Nucleus accumbens (tissue), 56 donors: ENCODE measurements at regions not wholly inside any gene's neighbourhood (a gene's known extent, or its start where the extent isn't known, plus 50 kb on each side); places are given as distances from the start of the nearest gene placed in this dataset.
"Not testable (repeated sequence)": the region's sequence is repeated elsewhere in the genome, so short reads cannot be mapped to it uniquely, and the experiment has no call there.

Experiments
- DNase-seq, 56 donors: peaks; one replicate each; lab custom pipeline; 2025; lab: John Stamatoyannopoulos, UW

GRCh38 chr16:86945166-86945900, 367.0 kb downstream of the FOXL1 start:
- DNase-seq, result no peak

- DNase-seq, result no peak
Measured at GRCh38 chr16:86946396-86946795, 368.0 kb downstream of the FOXL1 start.

- no peak for DNase-seq
Measured at GRCh38 chr16:86946981-86947380, 368.6 kb downstream of the FOXL1 start.

GRCh38 chr16:86948046-86948445, 369.1 kb downstream of the C16orf95 start:
- no peak for DNase-seq

GRCh38 chr16:86949116-86949515, 368.1 kb downstream of the C16orf95 start:
- no peak for DNase-seq

GRCh38 chr16:86949630-86950029, 367.6 kb downstream of the C16orf95 start:
- no peak for DNase-seq

GRCh38 chr16:86951041-86951822, 366.0 kb downstream of the C16orf95 start:
- DNase-seq, result no peak

GRCh38 chr16:86951831-86952598, 365.2 kb downstream of the C16orf95 start:
- no peak for DNase-seq

- no peak for DNase-seq
Measured at GRCh38 chr16:86952769-86953168, 364.4 kb downstream of the C16orf95 start.

GRCh38 chr16:86953631-86954391, 363.4 kb downstream of the C16orf95 start:
- peak in 1 of 56 donors; percentile 2 for DNase-seq

GRCh38 chr16:86955136-86955855, 361.9 kb downstream of the C16orf95 start:
- no peak for DNase-seq

- no peak for DNase-seq
Measured at GRCh38 chr16:86956437-86956836, 360.8 kb downstream of the C16orf95 start.

- not testable (repeated sequence) for DNase-seq
Measured at GRCh38 chr16:86957662-86958198, 359.5 kb downstream of the C16orf95 start.

- DNase-seq, result no peak
Measured at GRCh38 chr16:86958423-86958822, 358.8 kb downstream of the C16orf95 start.

GRCh38 chr16:86959091-86959651, 358.0 kb downstream of the C16orf95 start:
- DNase-seq, result no peak

GRCh38 chr16:86959729-86960128, 357.5 kb downstream of the C16orf95 start:
- no peak for DNase-seq

- DNase-seq, result peak in 13 of 56 donors; percentile 2 to 45 (median 11)
Measured at GRCh38 chr16:86960266-86960665, 356.9 kb downstream of the C16orf95 start.

GRCh38 chr16:86961171-86961601, 356.0 kb downstream of the C16orf95 start:
- peak in 4 of 56 donors; percentile 3 to 14 (median 8) for DNase-seq

- DNase-seq, result no peak
Measured at GRCh38 chr16:86962259-86962658, 354.9 kb downstream of the C16orf95 start.
